HG02973 (cell line): ENCODE measurements at regions not wholly inside any gene's neighbourhood (a gene's known extent, or its start where the extent isn't known, plus 50 kb on each side); places are given as distances from the start of the nearest gene placed in this dataset.

ENCODE experiments used
- ATAC-seq: cut with Tn5 transposase; IDR thresholded peaks from one replicate; pipeline ENCODE4 v1.9.1; 2021; ENCODE audit warnings: moderate library complexity; ENCODE audit not compliant: unreplicated experiment

- no peak for ATAC-seq
Measured at GRCh38 chr11:127894316-127894715, 693.0 kb downstream of the ETS1 start.

- no peak for ATAC-seq
Measured at GRCh38 chr11:127890030-127890615, 697.2 kb downstream of the ETS1 start.

- ATAC-seq, result no peak
Measured at GRCh38 chr11:127888386-127888785, 699.0 kb downstream of the ETS1 start.

GRCh38 chr11:127875131-127875530, 712.2 kb downstream of the ETS1 start:
- no peak for ATAC-seq

GRCh38 chr11:127873478-127873877, 713.9 kb downstream of the ETS1 start:
- no peak for ATAC-seq

GRCh38 chr11:127866109-127866508, 721.2 kb downstream of the ETS1 start:
- ATAC-seq, result no peak

GRCh38 chr11:127864861-127865260, 722.5 kb downstream of the ETS1 start:
- ATAC-seq, result no peak

- no peak for ATAC-seq
Measured at GRCh38 chr11:127862406-127862805, 725.0 kb downstream of the ETS1 start.

- no peak for ATAC-seq
Measured at GRCh38 chr11:127859941-127860354, 727.4 kb downstream of the ETS1 start.

- ATAC-seq, result no peak
Measured at GRCh38 chr11:127844876-127845275, 742.5 kb downstream of the ETS1 start.

GRCh38 chr11:127843483-127844396, 743.6 kb downstream of the ETS1 start:
- ATAC-seq, result peak; percentile 61

GRCh38 chr11:127825183-127825582, 762.2 kb downstream of the ETS1 start:
- ATAC-seq, result no peak

- ATAC-seq, result no peak
Measured at GRCh38 chr11:127818625-127819024, 768.7 kb downstream of the ETS1 start.

GRCh38 chr11:127816962-127817361, 770.4 kb downstream of the ETS1 start:
- no peak for ATAC-seq

- ATAC-seq, result no peak
Measured at GRCh38 chr11:127815331-127815730, 772.0 kb downstream of the ETS1 start.

GRCh38 chr11:127806501-127806900, 780.9 kb downstream of the ETS1 start:
- ATAC-seq, result no peak

GRCh38 chr11:127805771-127806170, 781.6 kb downstream of the ETS1 start:
- no peak for ATAC-seq

- no peak for ATAC-seq
Measured at GRCh38 chr11:127804747-127805400, 782.5 kb downstream of the ETS1 start.

GRCh38 chr11:127803755-127804154, 783.6 kb downstream of the ETS1 start:
- no peak for ATAC-seq

GRCh38 chr11:127800989-127801688, 786.2 kb downstream of the ETS1 start:
- no peak for ATAC-seq

- ATAC-seq, result no peak
Measured at GRCh38 chr11:127795326-127795725, 792.0 kb downstream of the ETS1 start.
